HepG2 (cell line): ENCODE measurements at regions not wholly inside any gene's neighbourhood (a gene's known extent, or its start where the extent isn't known, plus 50 kb on each side); places are given as distances from the start of the nearest gene placed in this dataset.

Experiments
- ATAC-seq: fragments of 200-7000 bp; cut with Tn5 transposase; 3 replicates; pipeline ENCODE4 v1.9.1; 2020; ENCODE audit warnings: mild to moderate bottlenecking, moderate library complexity
- BruUV-seq: library from RNA; stranded (reverse); fragments of 400-500 nt; replicated peaks from 2 replicates; lab custom pipeline; 2021; lab: Mats Ljungman, UMichigan
- CTCF ChIA-PET: fragments of 300-600 bp; formaldehyde crosslinking; extraction: SDS; loops from one replicate; lab custom pipeline; 2021; ENCODE audit warnings: low total read pairs, inconsistent platforms, low intra/inter-chr PET ratio; lab: Yijun Ruan, JAX
- POLR2A ChIA-PET: fragments of 350-600 bp; sonication (Branson Sonifier 250); formaldehyde crosslinking; loops from one replicate; lab custom pipeline; 2020; ENCODE audit warnings: antibody characterized with exemption, inconsistent platforms; lab: Yijun Ruan, JAX
- DNase-seq: peaks from one replicate; pipeline ENCODE4 v3.0.0-alpha.2; 2015; ENCODE audit warnings: low spot score
- FAIRE-seq: peaks from 3 replicates; lab custom pipeline; 2011; peaks lifted over from hg19 to GRCh38; lab: Jason Lieb, UNC
- H2AFZ ChIP-seq: one replicate; pipeline ENCODE4 v1.6.1; 2011; ENCODE audit warnings: low read length, inconsistent platforms
- H3K27ac ChIP-seq: fragments of 300-600 bp; 3 replicates; pipeline ENCODE4 v1.8.0; 2011; ENCODE audit warnings: mixed run types, mild to moderate bottlenecking, mixed read lengths, low read length, inconsistent platforms; ENCODE audit not compliant: insufficient read depth; ENCODE audit errors: extremely low read length
- H3K27me3 ChIP-seq, 2 experiments: fragments of 200-600 bp in 1 of 2; 2 replicates in 1 of 2; 3 replicates in 1 of 2; pipeline versions ENCODE4 v1.6.0 to v1.8.0; 2011; ENCODE audit warnings: low read length in 2 of 2, mild to moderate bottlenecking in 2 of 2, moderate library complexity in 2 of 2, inconsistent platforms in 1 of 2; ENCODE audit not compliant: insufficient read depth in 2 of 2, control insufficient read depth in 1 of 2
- H3K36me3 ChIP-seq, 2 experiments: fragments of 200-600 bp in 1 of 2; replicated peaks in 1 of 2; 2 replicates in 1 of 2; 3 replicates in 1 of 2; pipeline versions ENCODE4 v1.5.1 to v1.8.0; 2011; ENCODE audit warnings: low read length in 2 of 2, inconsistent platforms in 1 of 2; ENCODE audit not compliant: insufficient read depth in 2 of 2, control insufficient read depth in 1 of 2
- H3K4me1 ChIP-seq: 2 replicates; pipeline ENCODE4 v1.5.1; 2012; ENCODE audit warnings: low read length, inconsistent platforms; ENCODE audit not compliant: insufficient read depth
- H3K4me2 ChIP-seq: 2 replicates; pipeline ENCODE4 v1.6.0; 2011; ENCODE audit warnings: low read depth, low read length, inconsistent platforms
- H3K4me3 ChIP-seq, 3 experiments: fragments of 200-600 bp in 1 of 3; sonication (generic), shearing (Covaris generic) in 1 of 3; replicated peaks in 1 of 3; 2 replicates each; pipeline ENCODE4 v1.5.1; 2011 to 2016; ENCODE audit warnings: low read length in 3 of 3, inconsistent platforms in 2 of 3, low read depth in 2 of 3, mild to moderate bottlenecking in 2 of 3, control low read depth in 1 of 3, mixed read lengths in 1 of 3; ENCODE audit not compliant: insufficient read depth in 1 of 3
- H3K79me2 ChIP-seq: one replicate; pipeline ENCODE4 v1.6.1; 2011; ENCODE audit warnings: low read length, inconsistent platforms; ENCODE audit not compliant: insufficient read depth
- H3K9ac ChIP-seq: 2 replicates; pipeline ENCODE4 v1.6.0; 2011; ENCODE audit warnings: mild to moderate bottlenecking, low read depth, low read length, inconsistent platforms; ENCODE audit not compliant: insufficient read depth
- H3K9me3 ChIP-seq: 2 replicates; pipeline ENCODE4 v1.5.1; 2012; ENCODE audit warnings: mild to moderate bottlenecking, low read length
- H4K20me1 ChIP-seq: 2 replicates; pipeline ENCODE4 v1.6.0; 2011; ENCODE audit warnings: inconsistent platforms, mild to moderate bottlenecking, low read length, moderate library complexity; ENCODE audit not compliant: insufficient read depth
- ATF5 ChIP-seq: sonication (generic); formaldehyde crosslinking; IDR thresholded peaks from 2 replicates; pipeline ENCODE4 v1.4.0; 2020; ENCODE audit warnings: mild to moderate bottlenecking, low read depth, missing genetic modification reagents
- CENPX ChIP-seq: sonication (generic); formaldehyde crosslinking; IDR thresholded peaks from 2 replicates; pipeline ENCODE4 v1.9.0; 2021; ENCODE audit warnings: mild to moderate bottlenecking, missing genetic modification reagents, moderate library complexity
- GRHL1 ChIP-seq: sonication (generic); formaldehyde crosslinking; conservative IDR thresholded peaks from 2 replicates; pipeline ENCODE4 v1.8.0; 2022; ENCODE audit warnings: missing genetic modification reagents
- KDM2A ChIP-seq: sonication (generic); formaldehyde crosslinking; IDR thresholded peaks from 2 replicates; pipeline ENCODE4 v1.4.0; 2020; ENCODE audit warnings: low read depth, missing genetic modification reagents, borderline replicate concordance
- PLRG1 ChIP-seq: fragments of 450-650 bp; conservative IDR thresholded peaks from 2 replicates; pipeline ENCODE4 v1.6.1; 2016
- TEAD3 ChIP-seq: optimal IDR thresholded peaks from 2 replicates; pipeline ENCODE3; 2016; ENCODE audit warnings: borderline replicate concordance
- TMF1 ChIP-seq: sonication (generic); formaldehyde crosslinking; IDR thresholded peaks from 2 replicates; pipeline ENCODE4 v1.8.1; 2022; ENCODE audit warnings: low read depth, missing genetic modification reagents
- U2AF2 ChIP-seq: fragments of 200-400 bp; formaldehyde crosslinking; IDR thresholded peaks from 2 replicates; pipeline ENCODE4 v1.6.1; 2017; ENCODE audit warnings: low read depth, mild to moderate bottlenecking, low read length
- ZNF12 ChIP-seq: sonication (generic); formaldehyde crosslinking; IDR thresholded peaks from 2 replicates; pipeline ENCODE4 v1.5.0; 2020; ENCODE audit warnings: missing genetic modification reagents
- ZNF513 ChIP-seq: sonication (generic); formaldehyde crosslinking; conservative IDR thresholded peaks from 2 replicates; pipeline ENCODE4 v1.5.0; 2020; ENCODE audit warnings: missing genetic modification reagents
- WGBS: methylation state at CpG from one replicate; pipeline ENCODE4 v1.1.6; 2017; ENCODE audit warnings: low lambda C conversion rate; 5-methylcytosine and 5-hydroxymethylcytosine counted together
- in situ Hi-C: cut with HindIII; loops from 2 replicates; pipeline ENCODE4 v1.10.0; 2017; ENCODE audit warnings: low pct_unique_long_range_greater_than_20kb; ENCODE audit not compliant: extremely low pct_ligation_motif_present
- intact Hi-C: fragments of 100-400 bp; cut with micrococcal nuclease; formaldehyde crosslinking; loops from one replicate; pipeline ENCODE4 v1.10.0; 2022; ENCODE audit not compliant: unreplicated experiment

- Histone ChIP-seq H3K9me3 (no peaks in the 10 kb centered on the region), H4K20me1 (no peaks in the 10 kb centered on the region), H2AFZ (no peak overlapping the region), H3K4me2 (no peak overlapping the region), H3K79me2 (no peaks in the 10 kb centered on the region), H3K4me3 (no peak overlapping the region), H3K9ac (no peak overlapping the region), H3K27ac (no peak overlapping the region), H3K27me3 (no peaks in the 10 kb centered on the region), H3K4me1 (no peaks in the 10 kb centered on the region), H3K36me3 (no peaks in the 10 kb centered on the region)
- POLR2A ChIA-PET, result no interaction called here
- DNase-seq (no peak), ATAC-seq (no peak), FAIRE-seq (no peak)
- WGBS, result no CpG with 5 or more reads among the region's 2 CpGs
- TF ChIP-seq ZNF12 (CRISPR knock-in tag) (0 out of 2 replicates have a peak, but pooled peaks have one; percentile 33), ZNF513 (CRISPR knock-in tag) (no peak)
- CTCF ChIA-PET, result no interaction called here
- in situ Hi-C loops (loop anchor here (10.0 kb wide), 1 partner anchor 57 kb away; no protein-coding TSS in a partner anchor), intact Hi-C loops (no loop called here)
- no TSS peak for BruUV-seq
Measured at GRCh38 chr21:38042246-38042645, 126.0 kb upstream of the KCNJ6 start.

GRCh38 chr21:38048167-38048566 is 131.9 kb upstream of the KCNJ6 start:
- Histone ChIP-seq H3K36me3 (no peaks in the 10 kb centered on the region), H3K9me3 (no peaks in the 10 kb centered on the region), H3K4me2 (no peak overlapping the region), H2AFZ (no peak overlapping the region), H3K27ac (no peak overlapping the region), H4K20me1 (no peaks in the 10 kb centered on the region), H3K4me1 (no peaks in the 10 kb centered on the region), H3K4me3 (no peak overlapping the region), H3K9ac (no peak overlapping the region), H3K79me2 (no peaks in the 10 kb centered on the region), H3K27me3 (no peaks in the 10 kb centered on the region)
- ChIA-PET POLR2A (no interaction called here), CTCF (no interaction called here)
- BruUV-seq, result no TSS peak
- in situ Hi-C loops (loop anchor here (10.0 kb wide), 1 partner anchor 63 kb away; no protein-coding TSS in a partner anchor), intact Hi-C loops (no loop called here)
- DNase-seq, result no peak
- FAIRE-seq, result no peak
- no peak for TF ChIP-seq KDM2A (CRISPR knock-in tag)
- TF ChIP-seq U2AF2, result no peak
- TF ChIP-seq TMF1 (CRISPR knock-in tag), result no peak
- no peak for TF ChIP-seq GRHL1 (CRISPR knock-in tag)
- TF ChIP-seq TEAD3, result no peak
- no peak for TF ChIP-seq PLRG1
- no peak for TF ChIP-seq ATF5 (CRISPR knock-in tag)
- TF ChIP-seq CENPX (CRISPR knock-in tag), result no peak
- WGBS, result 27% methylated on average over 6 of the region's 9 CpGs
- no peak for ATAC-seq
